GM12891 (cell line): ENCODE measurements at regions not wholly inside any gene's neighbourhood (a gene's known extent, or its start where the extent isn't known, plus 50 kb on each side); places are given as distances from the start of the nearest gene placed in this dataset.

ENCODE experiments used
- PAX5 ChIP-seq: IDR thresholded peaks from 2 replicates; pipeline ENCODE4 v1.6.1; 2011; ENCODE audit warnings: low read length, moderate library complexity, mild to moderate bottlenecking; ENCODE audit not compliant: insufficient read depth, severe bottlenecking
- POLR2A ChIP-seq: IDR thresholded peaks from 2 replicates; pipeline ENCODE4 v1.6.1; 2011; ENCODE audit warnings: low read depth, low read length, control low read depth
- POLR2AphosphoS5 ChIP-seq: IDR thresholded peaks from 2 replicates; pipeline ENCODE4 v1.6.1; 2011; ENCODE audit warnings: low read depth, low read length, control low read depth
- POU2F2 ChIP-seq: IDR thresholded peaks from 2 replicates; pipeline ENCODE4 v1.6.1; 2011; ENCODE audit warnings: low read depth, mild to moderate bottlenecking, control low read depth, low read length, moderate library complexity
- SPI1 ChIP-seq: IDR thresholded peaks from 2 replicates; pipeline ENCODE4 v1.6.1; 2011; ENCODE audit warnings: low read depth, low read length, control low read depth
- TAF1 ChIP-seq: IDR thresholded peaks from 2 replicates; pipeline ENCODE4 v1.6.1; 2011; ENCODE audit warnings: low read depth, low read length, control low read depth

- TF ChIP-seq POLR2AphosphoS5, result no peak
- no peak for TF ChIP-seq POU2F2
- TF ChIP-seq TAF1, result no peak
- TF ChIP-seq POLR2A, result no peak
- no peak for TF ChIP-seq SPI1
- no peak for TF ChIP-seq PAX5
Measured at GRCh38 chr12:113552760-113553159, 81.1 kb upstream of the LHX5 start.
